ENCODE measurements at regions not wholly inside any gene's neighbourhood (a gene's known extent, or its start where the extent isn't known, plus 50 kb on each side); places are given as distances from the start of the nearest gene placed in this dataset.

GRCh38 chr13:34628209-34628682 lies 313.8 kb upstream of the NBEA start:
- Mint-ChIP-seq H3K27ac (no peak overlapping the region), H3K9me3 (no peaks in the 10 kb centered on the region), H3K4me1 (no peaks in the 10 kb centered on the region), H3K27me3 (no peaks in the 10 kb centered on the region), H3K4me3 (no peak overlapping the region), H3K36me3 (ENCODE audit: low read depth) (no peaks in the 10 kb centered on the region)
- ChIA-PET CTCF (no interaction called here), POLR2A (no interaction called here)
- no peak for DNase-seq

DNA sequence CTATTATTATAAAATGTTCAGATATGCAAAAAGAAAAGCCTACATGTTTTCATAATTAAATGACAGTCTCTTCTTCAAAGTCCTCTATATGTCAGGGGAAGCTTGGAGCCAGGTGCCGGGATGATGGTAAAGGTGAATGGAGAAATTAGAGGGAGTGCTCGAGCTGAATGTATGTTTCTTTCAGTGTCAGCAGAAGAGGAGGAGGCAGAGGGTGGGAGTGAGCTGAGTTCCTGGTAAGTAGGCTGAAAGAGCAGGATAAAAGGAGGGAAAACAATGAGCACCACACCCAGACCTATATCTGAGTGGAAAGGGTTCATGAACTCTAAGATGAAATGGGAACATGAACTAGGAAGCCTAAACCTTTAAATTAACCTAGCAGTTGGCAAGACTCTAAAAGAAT lies 307.6 kb upstream of the NBEA start:
- no peaks in the 10 kb centered on the region for H3K4me1 Mint-ChIP-seq
- no peaks in the 10 kb centered on the region for H3K9me3 Mint-ChIP-seq
- POLR2A ChIA-PET: no interaction called here
- no peak overlapping the region for H3K4me3 Mint-ChIP-seq
- DNase-seq: no peak
- H3K36me3 Mint-ChIP-seq (ENCODE audit: low read depth): no peaks in the 10 kb centered on the region
- CTCF ChIA-PET: no interaction called here
- H3K27ac Mint-ChIP-seq: no peak overlapping the region
- no peaks in the 10 kb centered on the region for H3K27me3 Mint-ChIP-seq

GRCh38 chr13:34637138-34637537 lies 304.9 kb upstream of the NBEA start:
- Mint-ChIP-seq H3K4me1 (no peaks in the 10 kb centered on the region), H3K9me3 (no peaks in the 10 kb centered on the region), H3K4me3 (no peak overlapping the region), H3K36me3 (ENCODE audit: low read depth) (no peaks in the 10 kb centered on the region), H3K27ac (no peak overlapping the region), H3K27me3 (no peaks in the 10 kb centered on the region)
- ChIA-PET CTCF (no interaction called here), POLR2A (no interaction called here)
- no peak for DNase-seq

DNA sequence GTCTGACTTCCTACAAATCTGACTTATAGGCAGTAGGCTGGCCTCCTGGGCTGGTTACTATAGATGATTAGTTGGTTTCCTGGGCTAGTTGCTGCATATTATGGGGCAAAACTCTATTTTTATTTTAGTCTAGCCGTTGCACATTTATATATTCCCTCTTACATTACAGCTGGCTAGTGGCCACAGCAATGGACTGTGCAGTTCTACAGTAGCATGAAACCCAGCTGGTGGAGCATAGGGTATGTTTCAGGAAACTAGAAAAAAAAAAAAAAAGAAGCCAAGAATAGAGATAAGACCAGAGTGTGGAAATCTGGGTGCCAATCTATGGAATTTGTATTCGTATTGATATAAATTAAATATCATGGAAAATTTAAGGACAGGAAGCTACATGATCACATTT lies 304.4 kb upstream of the NBEA start:
- no peak for DNase-seq
- ChIA-PET CTCF (no interaction called here), POLR2A (no interaction called here)
- Mint-ChIP-seq H3K4me3 (no peak overlapping the region), H3K36me3 (ENCODE audit: low read depth) (no peaks in the 10 kb centered on the region), H3K4me1 (no peaks in the 10 kb centered on the region), H3K27ac (no peak overlapping the region), H3K9me3 (no peaks in the 10 kb centered on the region), H3K27me3 (no peaks in the 10 kb centered on the region)

- ChIA-PET POLR2A (no interaction called here), CTCF (no interaction called here)
- Mint-ChIP-seq H3K4me1 (no peaks in the 10 kb centered on the region), H3K4me3 (no peak overlapping the region), H3K9me3 (no peaks in the 10 kb centered on the region), H3K27me3 (no peaks in the 10 kb centered on the region), H3K27ac (no peak overlapping the region), H3K36me3 (ENCODE audit: low read depth) (no peaks in the 10 kb centered on the region)
- no peak for DNase-seq
Observed at GRCh38 chr13:34638897-34639296, 303.2 kb upstream of the NBEA start.

DNA sequence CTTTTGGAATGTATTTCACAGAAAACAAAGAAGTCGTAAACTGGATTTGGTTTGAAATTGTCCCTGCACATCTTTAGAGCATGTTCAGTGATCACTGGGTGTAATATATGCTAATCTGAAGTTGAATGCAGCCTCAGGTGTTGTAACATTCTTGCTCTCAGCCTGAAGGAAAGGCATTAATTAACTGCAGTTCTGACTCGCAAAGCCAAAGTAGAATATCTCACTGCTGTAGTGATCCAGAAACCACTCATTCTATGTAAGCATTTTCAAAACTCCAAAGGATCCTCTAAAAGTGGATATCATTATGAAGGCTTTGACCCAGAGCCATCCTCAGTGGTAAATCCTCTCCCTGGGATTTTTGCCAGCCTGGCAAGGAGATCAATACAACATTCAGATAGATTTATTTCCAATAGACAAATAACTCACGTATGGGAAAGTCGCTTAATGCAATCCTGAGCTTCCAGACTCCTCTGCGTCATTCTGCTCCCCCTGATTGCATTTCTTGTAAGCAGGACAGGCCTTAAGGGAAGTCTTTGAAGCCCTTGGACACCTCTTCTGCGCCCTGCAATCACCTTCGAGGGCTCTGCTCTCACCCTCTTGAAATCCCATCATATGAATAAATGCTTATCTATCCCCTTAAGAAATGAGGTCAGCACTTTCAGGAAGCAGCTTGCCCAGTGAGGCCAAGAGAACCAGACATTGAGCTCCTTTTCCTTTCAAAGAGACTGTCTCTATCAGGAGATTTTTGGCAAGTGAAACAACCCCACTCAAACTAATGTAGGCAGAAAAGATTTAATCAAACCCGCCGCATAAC lies 301.7 kb upstream of the NBEA start:
- Mint-ChIP-seq H3K27ac (no peak overlapping the region), H3K36me3 (ENCODE audit: low read depth) (no peaks in the 10 kb centered on the region), H3K4me1 (no peaks in the 10 kb centered on the region), H3K4me3 (no peak overlapping the region), H3K27me3 (no peaks in the 10 kb centered on the region), H3K9me3 (no peaks in the 10 kb centered on the region)
- CTCF ChIA-PET: no interaction called here
- no peak for DNase-seq
- POLR2A ChIA-PET: no interaction called here

GRCh38 chr13:34640993-34641330 lies 301.1 kb upstream of the NBEA start:
- no peaks in the 10 kb centered on the region for H3K27me3 Mint-ChIP-seq
- H3K4me3 Mint-ChIP-seq: no peak overlapping the region
- no peak overlapping the region for H3K27ac Mint-ChIP-seq
- H3K4me1 Mint-ChIP-seq: no peaks in the 10 kb centered on the region
- H3K9me3 Mint-ChIP-seq: no peaks in the 10 kb centered on the region
- DNase-seq: no peak
- ChIA-PET CTCF (no interaction called here), POLR2A (no interaction called here)
- no peaks in the 10 kb centered on the region for H3K36me3 Mint-ChIP-seq (ENCODE audit: low read depth)

DNA sequence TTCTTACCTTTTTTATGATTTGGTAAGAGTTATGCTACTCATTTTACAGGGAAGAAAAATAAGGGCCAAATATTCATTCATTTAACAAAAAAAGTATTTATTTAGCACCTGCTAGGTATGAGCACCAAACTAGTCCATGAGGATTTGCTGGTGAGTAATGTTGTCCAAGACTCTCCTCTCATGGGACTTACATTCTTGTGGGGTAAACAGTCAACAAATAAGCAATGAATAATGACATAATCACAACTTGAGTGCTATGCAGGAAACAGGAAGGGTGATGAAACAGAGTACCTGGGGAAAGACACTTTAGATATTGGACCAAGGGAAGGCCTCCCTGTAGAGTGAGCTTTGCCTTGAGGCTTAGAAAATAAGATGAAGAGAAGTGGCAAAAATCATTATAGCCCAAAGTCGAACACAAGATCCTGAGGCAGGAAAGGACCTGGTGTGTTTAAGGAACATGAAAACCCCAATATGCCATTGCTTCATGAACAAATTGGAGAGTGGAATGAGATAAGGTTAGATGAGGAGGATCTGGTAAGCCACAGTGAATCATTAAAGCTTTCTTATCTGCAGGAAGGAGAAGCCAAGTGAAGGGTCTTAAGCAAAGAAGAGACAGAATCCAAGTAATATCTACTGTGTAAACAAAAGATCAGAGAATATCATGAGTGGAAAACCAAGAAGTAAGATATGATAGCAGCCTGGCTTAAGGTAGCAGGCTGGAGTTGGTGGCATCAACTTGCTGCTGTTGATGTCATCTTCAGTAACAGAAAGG lies 294.5 kb upstream of the NBEA start:
- Mint-ChIP-seq H3K27me3 (no peaks in the 10 kb centered on the region), H3K36me3 (ENCODE audit: low read depth) (no peaks in the 10 kb centered on the region), H3K4me3 (no peak overlapping the region), H3K27ac (no peak overlapping the region), H3K9me3 (no peaks in the 10 kb centered on the region), H3K4me1 (no peaks in the 10 kb centered on the region)
- no peak for DNase-seq
- POLR2A ChIA-PET: no interaction called here
- CTCF ChIA-PET: no interaction called here

GRCh38 chr13:34654203-34654602 lies 287.9 kb upstream of the NBEA start:
- Mint-ChIP-seq H3K4me1 (no peaks in the 10 kb centered on the region), H3K36me3 (ENCODE audit: low read depth) (no peaks in the 10 kb centered on the region), H3K27me3 (no peaks in the 10 kb centered on the region), H3K9me3 (no peaks in the 10 kb centered on the region), H3K4me3 (no peak overlapping the region), H3K27ac (no peak overlapping the region)
- POLR2A ChIA-PET: no interaction called here
- CTCF ChIA-PET: interaction anchor here (0.7 kb wide), 1 partner anchor 30 kb away, joined by 3 read pairs; no protein-coding TSS in a partner anchor
- DNase-seq: no peak

GRCh38 chr13:34654647-34655046 lies 287.4 kb upstream of the NBEA start:
- Mint-ChIP-seq H3K4me1 (no peaks in the 10 kb centered on the region), H3K4me3 (no peak overlapping the region), H3K27me3 (no peaks in the 10 kb centered on the region), H3K9me3 (no peaks in the 10 kb centered on the region), H3K36me3 (ENCODE audit: low read depth) (no peaks in the 10 kb centered on the region), H3K27ac (no peak overlapping the region)
- no peak for DNase-seq
- ChIA-PET POLR2A (no interaction called here), CTCF (interaction anchor here (0.7 kb wide), 1 partner anchor 30 kb away, joined by 3 read pairs; no protein-coding TSS in a partner anchor)

GRCh38 chr13:34655554-34655953 lies 286.5 kb upstream of the NBEA start:
- ChIA-PET CTCF (no interaction called here), POLR2A (no interaction called here)
- Mint-ChIP-seq H3K9me3 (no peaks in the 10 kb centered on the region), H3K27me3 (no peaks in the 10 kb centered on the region), H3K4me3 (no peak overlapping the region), H3K36me3 (ENCODE audit: low read depth) (no peaks in the 10 kb centered on the region), H3K4me1 (no peaks in the 10 kb centered on the region), H3K27ac (no peak overlapping the region)
- DNase-seq: no peak

DNA sequence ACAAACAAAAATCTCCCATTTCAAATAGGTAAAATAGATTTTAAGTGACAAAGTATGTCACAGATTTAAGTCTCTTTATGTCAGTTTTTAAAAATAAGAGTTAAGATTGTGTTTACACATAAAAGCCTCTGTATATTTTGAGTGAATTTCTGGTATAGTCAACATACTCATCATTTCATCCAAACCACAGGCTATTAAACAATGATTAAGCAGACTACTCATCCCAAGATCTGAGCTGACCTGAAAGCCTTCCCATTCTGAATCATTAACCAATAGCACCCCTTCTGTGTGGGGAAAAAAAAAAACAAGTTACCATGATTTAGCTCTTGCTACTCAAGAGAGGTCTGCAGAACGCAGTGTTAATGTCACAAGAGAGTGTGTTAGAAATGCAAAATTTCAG lies 284.4 kb upstream of the NBEA start:
- Mint-ChIP-seq H3K4me3 (no peak overlapping the region), H3K9me3 (peaks cover 3% of the 10 kb centered on the region), H3K27me3 (no peaks in the 10 kb centered on the region), H3K27ac (no peak overlapping the region), H3K4me1 (no peaks in the 10 kb centered on the region), H3K36me3 (ENCODE audit: low read depth) (no peaks in the 10 kb centered on the region)
- POLR2A ChIA-PET: no interaction called here
- DNase-seq: no peak
- CTCF ChIA-PET: no interaction called here

- H3K9me3 Mint-ChIP-seq: no peaks in the 10 kb centered on the region
- no peak for DNase-seq
- ChIA-PET POLR2A (no interaction called here), CTCF (no interaction called here)
- no peaks in the 10 kb centered on the region for H3K36me3 Mint-ChIP-seq (ENCODE audit: low read depth)
- H3K4me1 Mint-ChIP-seq: no peaks in the 10 kb centered on the region
- H3K4me3 Mint-ChIP-seq: no peak overlapping the region
- H3K27me3 Mint-ChIP-seq: no peaks in the 10 kb centered on the region
- no peak overlapping the region for H3K27ac Mint-ChIP-seq
Observed at GRCh38 chr13:34667286-34668218, 274.5 kb upstream of the NBEA start.
